A673 (cell line): ENCODE measurements at regions not wholly inside any gene's neighbourhood (a gene's known extent, or its start where the extent isn't known, plus 50 kb on each side); places are given as distances from the start of the nearest gene placed in this dataset.

ENCODE experiments used
- BruUV-seq: library from RNA; stranded (reverse); fragments of 400-500 nt; replicated peaks from 2 replicates; lab custom pipeline; 2021; lab: Mats Ljungman, UMichigan
- CTCF ChIA-PET: fragments of 300-600 bp; sonication (Branson Sonifier 250); formaldehyde crosslinking; loops from one replicate; lab custom pipeline; 2022; ENCODE audit warnings: antibody characterized with exemption; lab: Charles Lee
- POLR2A ChIA-PET: fragments of 300-600 bp; sonication (Branson Sonifier 250); formaldehyde crosslinking; loops from one replicate; lab custom pipeline; 2022; ENCODE audit warnings: antibody characterized with exemption; ENCODE audit not compliant: low non-redundant PET; lab: Charles Lee
- DNase-seq: peaks from one replicate; pipeline ENCODE4 v3.0.0-alpha.2; 2015; ENCODE audit warnings: low spot score
- H3K27ac ChIP-seq: fragments of 200-600 bp; sonication (generic); 2 replicates; pipeline ENCODE4 v1.5.1; 2016; ENCODE audit warnings: mixed run types, low read depth, mild to moderate bottlenecking, mixed read lengths, antibody characterized with exemption, low read length; ENCODE audit not compliant: poor library complexity, severe bottlenecking
- H3K27me3 ChIP-seq: fragments of 200-600 bp; sonication (generic); replicated peaks from 2 replicates; pipeline ENCODE4 v1.6.1; 2017; ENCODE audit warnings: mixed run types, low read depth, mild to moderate bottlenecking, mixed read lengths, antibody characterized with exemption, low read length; ENCODE audit not compliant: insufficient read depth, poor library complexity
- H3K36me3 ChIP-seq: fragments of 200-600 bp; sonication (generic); 2 replicates; pipeline ENCODE4 v1.6.1; 2016; ENCODE audit warnings: mixed run types, mild to moderate bottlenecking, mixed read lengths, antibody characterized with exemption, low read length; ENCODE audit not compliant: insufficient read depth, poor library complexity, severe bottlenecking
- H3K4me1 ChIP-seq: fragments of 200-600 bp; sonication (generic); 2 replicates; pipeline ENCODE4 v1.6.1; 2017; ENCODE audit warnings: mixed run types, mild to moderate bottlenecking, mixed read lengths, antibody characterized with exemption, low read length; ENCODE audit not compliant: insufficient read depth, poor library complexity, severe bottlenecking
- H3K4me3 ChIP-seq: fragments of 200-600 bp; sonication (generic); 2 replicates; pipeline ENCODE4 v1.5.1; 2016; ENCODE audit warnings: low read depth, mixed run types, mild to moderate bottlenecking, mixed read lengths, low read length; ENCODE audit not compliant: poor library complexity, severe bottlenecking
- H3K9me3 ChIP-seq: fragments of 200-600 bp; sonication (generic); 2 replicates; pipeline ENCODE4 v1.6.1; 2016; ENCODE audit warnings: mixed run types, low read depth, mild to moderate bottlenecking, mixed read lengths, antibody characterized with exemption, low read length; ENCODE audit not compliant: poor library complexity, severe bottlenecking
- CTCF ChIP-seq: fragments of 300-800, 200-600 bp; sonication (generic); conservative IDR thresholded peaks from 2 replicates; pipeline ENCODE4 v1.5.1; 2017; ENCODE audit warnings: low read depth, mild to moderate bottlenecking, antibody characterized with exemption, low read length, moderate library complexity, mixed read lengths
- EZH2 ChIP-seq: fragments of 200-600 bp; sonication (generic); IDR thresholded peaks from 2 replicates; pipeline ENCODE4 v1.6.1; 2017; ENCODE audit warnings: borderline replicate concordance, low read depth, mild to moderate bottlenecking, mixed read lengths, antibody characterized with exemption, low read length; ENCODE audit not compliant: poor library complexity, severe bottlenecking
- intact Hi-C: fragments of 100-400 bp; cut with micrococcal nuclease; formaldehyde crosslinking; loops from one replicate; pipeline ENCODE4 v1.10.0; 2022; ENCODE audit not compliant: unreplicated experiment

- no peak for TF ChIP-seq EZH2
- TF ChIP-seq CTCF, result no peak
- no peak overlapping the region for H3K4me3 ChIP-seq
- no peaks in the 10 kb centered on the region for H3K27me3 ChIP-seq
- no TSS peak for BruUV-seq
- intact Hi-C loops, result no loop called here
- no peak overlapping the region for H3K27ac ChIP-seq
- no peaks in the 10 kb centered on the region for H3K4me1 ChIP-seq
- ChIA-PET CTCF (no interaction called here), POLR2A (no interaction called here)
- no peaks in the 10 kb centered on the region for H3K36me3 ChIP-seq
- no peaks in the 10 kb centered on the region for H3K9me3 ChIP-seq
- DNase-seq, result peak; percentile 25
Measured at GRCh38 chr4:27360790-27361267, 500.2 kb downstream of the STIM2 start.

DNA sequence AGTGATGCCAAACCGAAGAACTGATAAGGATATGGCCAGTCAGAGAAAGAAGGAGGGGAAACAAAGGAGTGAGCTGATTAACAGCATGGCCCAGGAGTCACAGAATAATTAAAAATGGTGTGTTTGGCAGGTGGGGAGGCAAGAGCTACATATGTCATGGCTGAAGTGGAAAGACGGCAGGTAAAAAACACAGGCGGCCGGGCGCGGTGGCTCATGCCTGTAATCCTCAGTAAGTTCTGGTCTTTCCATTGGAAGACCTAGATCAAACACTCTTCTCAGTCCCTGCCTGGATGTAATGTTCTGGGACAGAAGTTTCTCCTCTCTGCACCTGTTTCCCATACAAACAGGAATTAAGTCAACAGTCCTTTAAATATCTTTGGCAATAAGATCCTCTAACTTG, 503.9 kb downstream of the STIM2 start:
- CTCF ChIA-PET, result no interaction called here
- Histone ChIP-seq H3K4me1 (no peaks in the 10 kb centered on the region), H3K36me3 (no peaks in the 10 kb centered on the region), H3K27me3 (no peaks in the 10 kb centered on the region), H3K27ac (no peak overlapping the region), H3K4me3 (no peak overlapping the region), H3K9me3 (no peaks in the 10 kb centered on the region)
- POLR2A ChIA-PET, result no interaction called here
- DNase-seq, result no peak
- no peak for TF ChIP-seq EZH2
- intact Hi-C loops, result no loop called here
- no TSS peak for BruUV-seq

- H3K27me3 ChIP-seq, result no peaks in the 10 kb centered on the region
- no peak overlapping the region for H3K4me3 ChIP-seq
- intact Hi-C loops, result no loop called here
- H3K4me1 ChIP-seq, result no peaks in the 10 kb centered on the region
- no peaks in the 10 kb centered on the region for H3K9me3 ChIP-seq
- H3K36me3 ChIP-seq, result no peaks in the 10 kb centered on the region
- DNase-seq, result no peak
- POLR2A ChIA-PET, result no interaction called here
- no TSS peak for BruUV-seq
- no peak overlapping the region for H3K27ac ChIP-seq
- TF ChIP-seq CTCF (no peak), EZH2 (no peak)
- CTCF ChIA-PET, result no interaction called here
Measured at GRCh38 chr4:27366104-27366823, 505.6 kb downstream of the STIM2 start.

- no TSS peak for BruUV-seq
Measured at GRCh38 chr4:27368781-27369180, 508.1 kb downstream of the STIM2 start.

More at GRCh38 chr4:27368781-27369180, 508.1 kb downstream of the STIM2 start:
- ChIA-PET CTCF (no interaction called here), POLR2A (no interaction called here)
- DNase-seq, result no peak
- Histone ChIP-seq H3K4me3 (no peak overlapping the region), H3K4me1 (no peaks in the 10 kb centered on the region), H3K9me3 (no peaks in the 10 kb centered on the region), H3K27ac (no peak overlapping the region), H3K36me3 (no peaks in the 10 kb centered on the region), H3K27me3 (no peaks in the 10 kb centered on the region)
- TF ChIP-seq CTCF, result no peak
- no peak for TF ChIP-seq EZH2
- intact Hi-C loops, result no loop called here
